Heart left ventricle (tissue), 13 donors: ENCODE measurements at regions not wholly inside any gene's neighbourhood (a gene's known extent, or its start where the extent isn't known, plus 50 kb on each side); places are given as distances from the start of the nearest gene placed in this dataset.

Experiments used
- POLR2A ChIP-seq, 2 donors: fragments of 450-650 bp; IDR thresholded peaks; one replicate each; pipeline ENCODE4 v1.6.1; 2017; ENCODE audit warnings: antibody characterized with exemption in 2 of 2, mild to moderate bottlenecking in 2 of 2, moderate library complexity in 2 of 2
- TF ChIP-seq, protein P1 (sequence below), 12 donors: fragments of 200-600 bp; sonication (generic) in 4 of 12; IDR thresholded peaks; one replicate each; pipeline versions ENCODE4 v1.5.0 to v1.8.0; 2018 to 2022; ENCODE audit warnings: antibody characterized with exemption in 12 of 12, mild to moderate bottlenecking in 5 of 12
- donor health status: ischemic (EF 13 %, LVEDD 7.1; RV severe dilation, severe dysfunction).
- donor health status: DM: no; HTN: yes; CAD: no.
- donor health status: DM: no; HTN: no; CAD: no.
- donor health status: ischemic (EF 25% LVEDD 6.9; RV normal size, moderate dysfunction).
- donor health status: ischemic (EF 25% LVEDD 5.7; RV mildly dilated, moderate dysfunction).
- donor health status: ischemic (EF 35%, LVEDD 5.7; RV mildly dilated, moderate dysfunction).
- donor health status: nonischemic (EF 11% LVEDD 7.7; RV severe dilation, severe dysfunction).
- donor health status: DM: yes; HTN: yes; CAD: no.
- donor health status: PGD.
- donor health status: ischemic (EF 29% LVEDD 5.4; RV normal size, mild dysfunction).
- donor health status: nonischemic (EF 23%, LVEDD 6.1; RV moderate dilation, normal function).

DNA sequence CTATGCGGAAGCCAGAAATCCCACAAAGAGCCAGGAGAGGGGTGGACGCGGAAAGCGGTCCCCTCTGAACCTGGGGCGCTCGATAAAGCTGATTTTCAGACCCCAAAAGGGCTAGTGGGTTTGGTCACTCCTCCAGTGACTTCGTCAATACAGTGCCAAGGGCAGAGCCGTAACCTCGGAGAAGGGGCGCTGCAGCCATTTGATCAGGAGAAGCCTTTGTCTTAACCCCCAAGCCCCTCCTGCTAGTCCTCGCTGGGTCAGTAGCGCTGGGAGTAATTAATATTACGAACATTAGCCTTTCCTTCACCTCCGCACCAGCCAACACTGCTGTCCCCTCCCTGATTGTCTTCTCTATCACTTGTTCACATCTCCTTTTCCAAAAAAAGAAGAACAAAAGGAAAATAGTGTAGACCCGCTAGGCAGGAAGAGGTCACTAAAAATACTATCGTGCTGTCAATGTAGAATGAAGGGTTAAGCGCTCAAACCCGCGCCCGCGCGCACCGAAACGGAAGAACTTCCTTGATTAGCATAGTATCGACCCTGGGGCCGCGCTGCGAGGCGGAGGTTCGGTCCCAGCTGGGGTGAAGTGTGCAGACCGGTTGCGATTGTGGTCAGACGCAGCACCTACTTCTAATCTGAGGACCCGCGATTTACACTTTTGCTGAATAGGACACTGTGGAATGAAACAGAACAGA, 63.2 kb upstream of the MAPRE2 start:
- TF ChIP-seq, protein P1, sequence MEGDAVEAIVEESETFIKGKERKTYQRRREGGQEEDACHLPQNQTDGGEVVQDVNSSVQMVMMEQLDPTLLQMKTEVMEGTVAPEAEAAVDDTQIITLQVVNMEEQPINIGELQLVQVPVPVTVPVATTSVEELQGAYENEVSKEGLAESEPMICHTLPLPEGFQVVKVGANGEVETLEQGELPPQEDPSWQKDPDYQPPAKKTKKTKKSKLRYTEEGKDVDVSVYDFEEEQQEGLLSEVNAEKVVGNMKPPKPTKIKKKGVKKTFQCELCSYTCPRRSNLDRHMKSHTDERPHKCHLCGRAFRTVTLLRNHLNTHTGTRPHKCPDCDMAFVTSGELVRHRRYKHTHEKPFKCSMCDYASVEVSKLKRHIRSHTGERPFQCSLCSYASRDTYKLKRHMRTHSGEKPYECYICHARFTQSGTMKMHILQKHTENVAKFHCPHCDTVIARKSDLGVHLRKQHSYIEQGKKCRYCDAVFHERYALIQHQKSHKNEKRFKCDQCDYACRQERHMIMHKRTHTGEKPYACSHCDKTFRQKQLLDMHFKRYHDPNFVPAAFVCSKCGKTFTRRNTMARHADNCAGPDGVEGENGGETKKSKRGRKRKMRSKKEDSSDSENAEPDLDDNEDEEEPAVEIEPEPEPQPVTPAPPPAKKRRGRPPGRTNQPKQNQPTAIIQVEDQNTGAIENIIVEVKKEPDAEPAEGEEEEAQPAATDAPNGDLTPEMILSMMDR (IDR thresholded peaks at IDR 0.05), result no peak
- no peak for TF ChIP-seq POLR2A (IDR thresholded peaks at IDR 0.05)
